Ectodermal cell (in vitro differentiated cells): ENCODE measurements at regions not wholly inside any gene's neighbourhood (a gene's known extent, or its start where the extent isn't known, plus 50 kb on each side); places are given as distances from the start of the nearest gene placed in this dataset.
A peak's percentile ranks its signal among the peaks of the same experiment; 100 is the strongest.
"Not testable (repeated sequence)": the region's sequence is repeated elsewhere in the genome, so short reads cannot be mapped to it uniquely, and the experiment has no call there.

Source experiments
- H3K27ac ChIP-seq: 2 replicates; pipeline ENCODE4 v1.7.0; 2013; ENCODE audit warnings: mild to moderate bottlenecking, low read depth, low read length; ENCODE audit not compliant: insufficient read depth, poor library complexity, severe bottlenecking
- H3K27me3 ChIP-seq: 2 replicates; pipeline ENCODE4 v1.7.0; 2013; ENCODE audit warnings: mild to moderate bottlenecking, low read length; ENCODE audit not compliant: insufficient read depth, control insufficient read depth, poor library complexity, severe bottlenecking
- H3K36me3 ChIP-seq: one replicate; pipeline ENCODE4 v1.7.0; 2013; ENCODE audit warnings: low read length; ENCODE audit not compliant: control insufficient read depth, insufficient read depth
- H3K4me1 ChIP-seq: one replicate; pipeline ENCODE4 v1.7.0; 2013; ENCODE audit warnings: low read length; ENCODE audit not compliant: control insufficient read depth, insufficient read depth
- H3K4me3 ChIP-seq: 2 replicates; pipeline ENCODE4 v1.7.0; 2013; ENCODE audit warnings: low read depth, low read length, control low read depth; ENCODE audit not compliant: insufficient read depth
- H3K9me3 ChIP-seq: 2 replicates; pipeline ENCODE4 v1.7.0; 2013; ENCODE audit warnings: mild to moderate bottlenecking, low read length, moderate library complexity; ENCODE audit not compliant: control insufficient read depth
- WGBS, 2 experiments: methylation state at CpG; one replicate each; pipeline ENCODE4 v1.1.7; 2013; ENCODE audit warnings: missing lambda C conversion rate in 2 of 2; 5-methylcytosine and 5-hydroxymethylcytosine counted together

GRCh38 chr22:34814260-34815025, 251.5 kb upstream of the ISX start:
- H3K27me3 ChIP-seq, result no peaks in the 10 kb centered on the region
- no peak overlapping the region for H3K27ac ChIP-seq
- no peaks in the 10 kb centered on the region for H3K9me3 ChIP-seq
- WGBS, 2 experiments, result 92% methylated on average over 2 of the region's 2 CpGs; no CpG with 5 or more reads in 1 of the 2 experiments
- no peaks in the 10 kb centered on the region for H3K36me3 ChIP-seq
- no peaks in the 10 kb centered on the region for H3K4me1 ChIP-seq
- H3K4me3 ChIP-seq, result no peak overlapping the region

- 88 to 89% methylated on average over 3 of the region's 3 CpGs for WGBS, 2 experiments
- Histone ChIP-seq H3K4me3 (no peak overlapping the region), H3K9me3 (no peaks in the 10 kb centered on the region)
Measured at GRCh38 chr22:34829485-34829884, 236.5 kb upstream of the ISX start.

GRCh38 chr22:34834059-34834458, 231.9 kb upstream of the ISX start:
- no peaks in the 10 kb centered on the region for H3K9me3 ChIP-seq
- H3K27ac ChIP-seq, result no peak overlapping the region
- no peaks in the 10 kb centered on the region for H3K36me3 ChIP-seq
- WGBS, 2 experiments, result 86% methylated on average over 4 of the region's 4 CpGs
- H3K4me3 ChIP-seq, result no peak overlapping the region
- H3K4me1 ChIP-seq, result peaks cover 12% of the 10 kb centered on the region
- H3K27me3 ChIP-seq, result no peaks in the 10 kb centered on the region

More at GRCh38 chr22:34829485-34829884, 236.5 kb upstream of the ISX start:
- Histone ChIP-seq H3K27ac (no peak overlapping the region), H3K36me3 (no peaks in the 10 kb centered on the region), H3K27me3 (no peaks in the 10 kb centered on the region), H3K4me1 (peaks cover 10% of the 10 kb centered on the region)

GRCh38 chr22:34834541-34834940, 231.4 kb upstream of the ISX start:
- WGBS, 2 experiments, result 61 to 62% methylated on average over 3 of the region's 3 CpGs
- not testable (repeated sequence) for H3K4me3 ChIP-seq, H3K27me3 ChIP-seq

GRCh38 chr22:34841331-34841771, 224.6 kb upstream of the ISX start:
- 0 to 6% methylated on average over 2 to 3 of the region's 3 CpGs for WGBS, 2 experiments

More at GRCh38 chr22:34834541-34834940, 231.4 kb upstream of the ISX start:
- not testable (repeated sequence) for H3K9me3 ChIP-seq, H3K36me3 ChIP-seq, H3K27ac ChIP-seq
- H3K4me1 ChIP-seq, result peaks cover 12% of the 10 kb centered on the region

GRCh38 chr22:34841911-34842310, 224.0 kb upstream of the ISX start:
- Histone ChIP-seq H3K4me3 (no peak overlapping the region), H3K27me3 (no peaks in the 10 kb centered on the region), H3K9me3 (peaks cover 3% of the 10 kb centered on the region), H3K27ac (peak overlapping the region; percentile 84), H3K36me3 (no peaks in the 10 kb centered on the region), H3K4me1 (peaks cover 24% of the 10 kb centered on the region)
- WGBS, 2 experiments, result 58 to 68% methylated on average over 4 of the region's 4 CpGs

More at GRCh38 chr22:34841331-34841771, 224.6 kb upstream of the ISX start:
- Histone ChIP-seq H3K4me3 (no peak overlapping the region), H3K9me3 (peaks cover 3% of the 10 kb centered on the region), H3K36me3 (no peaks in the 10 kb centered on the region), H3K27ac (peak overlapping the region; percentile 84), H3K4me1 (peaks cover 24% of the 10 kb centered on the region), H3K27me3 (no peaks in the 10 kb centered on the region)

- Histone ChIP-seq H3K4me1 (peaks cover 24% of the 10 kb centered on the region), H3K27ac (no peak overlapping the region)
- WGBS, 2 experiments, result 85 to 94% methylated on average over 2 of the region's 2 CpGs
Measured at GRCh38 chr22:34842630-34843029, 223.3 kb upstream of the ISX start.

GRCh38 chr22:34843743-34844142, 222.2 kb upstream of the ISX start:
- not testable (repeated sequence) for H3K27ac ChIP-seq, H3K9me3 ChIP-seq, H3K36me3 ChIP-seq, H3K27me3 ChIP-seq, H3K4me3 ChIP-seq
- 86 to 91% methylated on average over 1 of the region's 1 CpG for WGBS, 2 experiments
- peaks cover 24% of the 10 kb centered on the region for H3K4me1 ChIP-seq

More at GRCh38 chr22:34842630-34843029, 223.3 kb upstream of the ISX start:
- Histone ChIP-seq H3K9me3 (peaks cover 3% of the 10 kb centered on the region), H3K27me3 (no peaks in the 10 kb centered on the region), H3K36me3 (no peaks in the 10 kb centered on the region), H3K4me3 (no peak overlapping the region)

- Histone ChIP-seq H3K36me3 (no peaks in the 10 kb centered on the region), H3K27me3 (no peaks in the 10 kb centered on the region), H3K27ac (no peak overlapping the region), H3K4me3 (no peak overlapping the region), H3K9me3 (peaks cover 3% of the 10 kb centered on the region), H3K4me1 (peaks cover 17% of the 10 kb centered on the region)
- WGBS, 2 experiments, result 95 to 96% methylated on average over 2 of the region's 2 CpGs
Measured at GRCh38 chr22:34845391-34845790, 220.6 kb upstream of the ISX start.

GRCh38 chr22:34847072-34847471, 218.9 kb upstream of the ISX start:
- 60 to 83% methylated on average over 1 of the region's 1 CpG for WGBS, 2 experiments
- Histone ChIP-seq H3K4me1 (peaks cover 1% of the 10 kb centered on the region), H3K9me3 (peaks cover 3% of the 10 kb centered on the region), H3K36me3 (no peaks in the 10 kb centered on the region), H3K4me3 (no peak overlapping the region), H3K27ac (no peak overlapping the region), H3K27me3 (no peaks in the 10 kb centered on the region)
